ENCODE measurements at regions not wholly inside any gene's neighbourhood (a gene's known extent, or its start where the extent isn't known, plus 50 kb on each side); places are given as distances from the start of the nearest gene placed in this dataset.
"Not testable (repeated sequence)": the region's sequence is repeated elsewhere in the genome, so short reads cannot be mapped to it uniquely, and the experiment has no call there.

- TF ChIP-seq, protein P1, sequence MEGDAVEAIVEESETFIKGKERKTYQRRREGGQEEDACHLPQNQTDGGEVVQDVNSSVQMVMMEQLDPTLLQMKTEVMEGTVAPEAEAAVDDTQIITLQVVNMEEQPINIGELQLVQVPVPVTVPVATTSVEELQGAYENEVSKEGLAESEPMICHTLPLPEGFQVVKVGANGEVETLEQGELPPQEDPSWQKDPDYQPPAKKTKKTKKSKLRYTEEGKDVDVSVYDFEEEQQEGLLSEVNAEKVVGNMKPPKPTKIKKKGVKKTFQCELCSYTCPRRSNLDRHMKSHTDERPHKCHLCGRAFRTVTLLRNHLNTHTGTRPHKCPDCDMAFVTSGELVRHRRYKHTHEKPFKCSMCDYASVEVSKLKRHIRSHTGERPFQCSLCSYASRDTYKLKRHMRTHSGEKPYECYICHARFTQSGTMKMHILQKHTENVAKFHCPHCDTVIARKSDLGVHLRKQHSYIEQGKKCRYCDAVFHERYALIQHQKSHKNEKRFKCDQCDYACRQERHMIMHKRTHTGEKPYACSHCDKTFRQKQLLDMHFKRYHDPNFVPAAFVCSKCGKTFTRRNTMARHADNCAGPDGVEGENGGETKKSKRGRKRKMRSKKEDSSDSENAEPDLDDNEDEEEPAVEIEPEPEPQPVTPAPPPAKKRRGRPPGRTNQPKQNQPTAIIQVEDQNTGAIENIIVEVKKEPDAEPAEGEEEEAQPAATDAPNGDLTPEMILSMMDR (conservative IDR thresholded peaks at IDR 0.05; ENCODE audit: low read depth, low read length) = not testable (repeated sequence)
- TF ChIP-seq RFX5 (IDR thresholded peaks at IDR 0.05; ENCODE audit: low read depth, low read length); MXI1 (IDR thresholded peaks at IDR 0.05; ENCODE audit: borderline replicate concordance, low read depth, low read length); POLR2A (IDR thresholded peaks at IDR 0.05; ENCODE audit: low read depth, low read length); CEBPB (IDR thresholded peaks at IDR 0.05; ENCODE audit: low read depth, low read length); CHD1 (IDR thresholded peaks at IDR 0.05; ENCODE audit: low read depth, low read length); MAZ (IDR thresholded peaks at IDR 0.05; ENCODE audit: borderline replicate concordance, low read depth, low read length); BHLHE40 (IDR thresholded peaks at IDR 0.05; ENCODE audit: low read depth, low read length); SMC3 (IDR thresholded peaks at IDR 0.05; ENCODE audit: low read depth, low read length); NFE2L2 (IDR thresholded peaks at IDR 0.05; ENCODE audit: low read depth, low read length): not testable (repeated sequence)
Measured at GRCh38 chr4:118492963-118493362, 140.2 kb upstream of the PRSS12 start.

Data from IMR-90 (cell line).